Stimulated activated CD8-positive, alpha-beta memory T cell treated with anti-CD3 and anti-CD28 coated beads, Interleukin-7, amount 100 ng/mL, for 24 hours (primary cell): ENCODE measurements at regions not wholly inside any gene's neighbourhood (a gene's known extent, or its start where the extent isn't known, plus 50 kb on each side); places are given as distances from the start of the nearest gene placed in this dataset.

Experiments used
- DNase-seq: peaks from one replicate; pipeline ENCODE4 v3.0.0-alpha.2; 2020; ENCODE audit warnings: low read depth

DNA sequence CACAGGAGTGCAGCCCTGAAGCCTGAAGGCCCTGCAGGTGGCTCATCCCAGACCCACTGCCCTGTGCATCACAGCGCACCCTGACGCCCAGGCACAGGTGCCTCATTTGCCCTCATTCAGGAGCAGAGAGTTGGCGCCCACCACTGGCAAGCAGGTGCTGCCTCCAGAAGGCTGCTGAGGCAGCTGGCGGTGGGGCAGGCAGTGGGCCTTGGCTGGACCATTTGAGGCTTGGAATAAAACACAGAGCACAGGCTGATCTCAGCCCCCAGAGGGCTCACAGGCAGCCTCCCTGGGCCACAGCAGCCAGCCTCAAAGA is 1151.9 kb downstream of the BRD1 start:
- no peak for DNase-seq

DNA sequence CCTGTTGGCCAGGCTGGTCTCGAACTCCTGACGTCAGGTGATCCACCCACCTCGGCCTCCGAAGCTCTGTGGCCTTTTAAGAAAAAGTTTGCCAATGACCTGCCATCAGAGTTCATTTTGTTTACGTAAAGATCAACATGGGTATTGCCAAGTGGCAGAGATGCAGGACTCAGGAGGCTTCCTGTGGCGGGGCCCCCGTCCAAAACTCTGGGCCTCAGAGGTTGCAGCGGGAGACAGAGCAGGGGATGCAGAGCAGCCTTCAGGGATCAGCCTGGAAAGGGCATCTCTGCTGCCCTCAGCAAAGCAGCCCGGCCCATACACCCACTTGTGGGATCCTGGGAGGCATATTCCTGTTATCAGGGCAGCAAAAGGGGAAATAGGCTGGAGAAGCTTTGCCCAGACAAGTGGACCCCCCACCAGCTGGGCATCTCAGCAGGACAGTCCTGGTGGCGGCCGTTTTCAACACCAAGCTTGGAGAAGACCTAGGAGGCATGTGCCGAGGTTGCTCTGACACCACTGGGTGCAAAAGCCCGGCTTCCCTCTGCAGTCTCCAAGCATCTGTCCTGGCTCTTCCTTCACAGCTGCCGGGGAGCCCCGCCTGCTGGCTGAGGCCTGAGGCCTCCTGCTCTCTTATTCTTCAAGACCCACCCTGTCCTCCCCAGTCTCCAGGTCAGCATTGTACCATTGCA is 1152.4 kb downstream of the BRD1 start:
- DNase-seq, result no peak

- DNase-seq, result no peak
Measured at GRCh38 chr22:48673806-48674500, 1153.7 kb downstream of the BRD1 start.

- no peak for DNase-seq
Measured at GRCh38 chr22:48672387-48672786, 1155.3 kb downstream of the BRD1 start.

DNA sequence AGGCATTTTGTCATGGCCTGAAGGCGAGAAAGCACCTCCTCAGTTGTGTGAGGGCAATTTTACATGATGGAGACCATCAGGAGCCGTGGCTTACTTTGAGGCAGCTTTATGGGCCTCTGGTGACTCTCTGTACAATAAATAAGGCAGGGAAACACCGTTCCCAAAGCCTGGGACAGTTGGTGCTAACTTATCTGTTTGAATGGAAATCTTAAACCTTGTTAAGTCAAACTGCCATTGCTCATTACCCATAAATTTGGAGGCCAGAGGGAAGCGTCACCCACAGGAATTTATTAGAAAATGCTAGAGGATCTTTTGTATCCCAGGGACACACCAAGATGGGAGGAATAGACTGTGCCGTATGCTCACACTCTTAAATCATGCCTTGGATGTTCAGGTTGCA is 1156.9 kb downstream of the BRD1 start:
- no peak for DNase-seq

- no peak for DNase-seq
Measured at GRCh38 chr22:48669986-48670716, 1157.5 kb downstream of the BRD1 start.

- DNase-seq, result no peak
Measured at GRCh38 chr22:48669226-48669625, 1158.4 kb downstream of the BRD1 start.

GRCh38 chr22:48667289-48667688 is 1160.4 kb downstream of the BRD1 start:
- DNase-seq, result no peak

DNA sequence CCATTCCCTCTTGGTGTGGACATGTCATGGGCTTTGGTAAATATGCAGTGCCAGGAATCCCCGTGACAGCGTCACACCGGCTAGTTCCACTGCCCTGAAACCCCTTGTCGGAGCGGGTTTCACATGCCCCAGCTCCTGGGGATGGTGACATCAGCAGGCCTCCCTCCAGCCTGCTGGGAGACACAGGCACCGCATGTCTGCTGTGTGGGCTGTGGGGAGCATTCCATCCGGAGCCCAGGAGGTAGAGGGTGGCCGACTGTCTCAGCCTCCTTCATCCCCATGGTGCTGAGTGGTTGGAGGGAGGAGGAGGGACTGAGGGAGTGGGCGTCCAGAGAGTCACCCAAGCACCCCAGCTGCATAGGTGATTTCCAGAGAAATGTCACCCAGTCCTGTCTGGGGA is 1161.1 kb downstream of the BRD1 start:
- DNase-seq, result no peak

DNA sequence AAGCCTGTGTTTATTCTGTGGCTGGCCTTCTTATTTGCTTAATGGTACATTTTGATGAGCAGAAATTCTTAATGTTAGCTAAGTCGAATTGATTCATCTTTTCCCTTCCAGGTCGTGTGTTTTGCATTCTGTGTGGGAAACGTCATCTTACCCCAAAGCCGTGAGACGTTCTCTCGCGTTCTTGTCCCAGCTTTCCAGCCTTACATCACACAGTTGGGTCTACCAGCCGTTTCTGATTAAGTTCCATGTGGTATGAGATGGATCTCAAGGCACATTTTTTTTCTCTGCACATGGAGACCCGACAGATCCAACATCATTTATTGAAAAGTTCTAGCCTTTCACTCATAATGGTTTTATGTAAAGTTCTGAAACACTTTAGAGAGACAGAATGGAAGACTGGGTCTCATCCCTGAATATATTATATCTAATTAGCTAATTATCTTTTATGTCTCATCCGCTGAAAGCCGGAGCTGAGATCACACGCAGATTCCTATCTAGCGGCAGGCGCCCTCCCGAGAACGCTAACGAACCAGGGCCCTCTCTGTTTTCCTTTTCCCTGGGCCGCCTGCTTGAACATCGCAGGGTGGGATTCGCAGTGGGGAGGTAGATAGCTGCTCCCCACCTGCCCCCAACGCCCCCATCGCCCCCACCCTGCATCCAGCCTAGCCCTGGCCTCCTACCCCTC is 1162.2 kb downstream of the BRD1 start:
- no peak for DNase-seq

DNA sequence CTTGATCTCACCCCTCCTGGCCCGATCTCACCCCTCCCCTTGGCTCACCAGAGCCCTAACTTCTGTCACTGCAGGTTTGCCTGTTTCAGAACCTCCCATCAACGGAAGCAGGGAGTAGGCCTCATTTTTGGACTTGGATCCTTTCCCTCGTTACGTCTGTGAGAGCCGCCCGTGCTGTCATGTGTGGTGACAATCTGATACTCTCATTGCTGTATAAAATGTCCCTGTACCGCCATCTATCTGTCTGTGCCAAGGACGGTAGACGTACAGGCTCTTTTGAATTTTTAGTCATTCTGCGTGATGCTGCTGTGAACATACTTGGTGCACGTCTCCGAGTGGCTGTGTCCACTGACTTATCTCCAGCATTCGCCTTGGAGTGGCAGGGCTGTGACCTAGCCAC is 1163.1 kb downstream of the BRD1 start:
- no peak for DNase-seq

- no peak for DNase-seq
Measured at GRCh38 chr22:48663297-48663696, 1164.4 kb downstream of the BRD1 start.

- no peak for DNase-seq
Measured at GRCh38 chr22:48662476-48663135, 1165.1 kb downstream of the BRD1 start.

GRCh38 chr22:48661984-48662383 is 1165.7 kb downstream of the BRD1 start:
- DNase-seq, result no peak

GRCh38 chr22:48660790-48661740 is 1166.6 kb downstream of the BRD1 start:
- no peak for DNase-seq

- no peak for DNase-seq
Measured at GRCh38 chr22:48660104-48660789, 1167.4 kb downstream of the BRD1 start.

DNA sequence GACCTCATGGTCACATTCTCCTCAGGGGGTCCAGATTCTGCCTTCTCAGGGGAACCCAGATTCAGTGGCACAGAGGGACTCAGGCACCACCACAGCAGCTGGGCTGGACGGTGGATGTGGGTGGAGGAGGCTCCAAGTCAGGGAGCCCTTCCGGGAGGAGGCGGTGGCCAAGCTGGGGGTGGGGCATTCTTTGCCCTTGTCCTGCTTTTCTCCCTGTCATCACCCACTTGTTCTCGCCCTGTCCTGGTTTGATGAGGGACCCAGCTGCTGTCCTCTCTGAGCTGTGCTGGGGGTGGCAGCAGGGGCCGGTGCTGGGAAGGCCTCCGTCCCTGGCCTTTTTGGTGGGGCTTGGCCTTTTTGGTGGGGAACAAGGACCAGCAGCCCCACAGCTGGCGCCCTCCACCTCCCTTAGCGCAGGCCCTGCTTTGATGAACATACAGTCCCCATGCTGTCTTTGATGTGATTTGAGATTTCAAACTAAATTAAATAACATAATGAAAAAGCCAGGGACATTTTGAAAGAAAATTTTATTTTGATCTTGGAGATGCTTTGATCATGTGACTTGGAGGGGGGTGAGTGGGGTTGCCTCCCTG is 1168.2 kb downstream of the BRD1 start:
- DNase-seq, result no peak

GRCh38 chr22:48658871-48659270 is 1168.8 kb downstream of the BRD1 start:
- no peak for DNase-seq

DNA sequence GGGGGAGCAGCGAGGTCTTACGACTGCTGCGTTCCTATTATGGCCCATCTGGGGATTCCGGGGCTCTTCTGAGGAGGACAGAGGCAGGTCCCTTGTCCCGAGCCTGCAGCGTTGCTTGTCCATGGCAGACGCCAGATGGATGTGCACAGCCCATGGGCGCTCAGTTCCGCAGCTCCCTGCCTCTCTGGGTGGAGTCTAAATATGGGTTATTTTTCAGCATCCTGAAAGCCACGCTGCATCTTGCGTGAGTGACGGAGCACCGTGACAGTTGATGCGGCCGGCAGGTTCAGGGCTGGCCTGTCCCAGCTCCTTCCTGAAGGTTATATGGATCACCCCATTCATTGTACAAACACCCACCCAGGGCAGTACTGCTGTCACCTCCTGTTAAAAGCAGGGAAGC is 1169.4 kb downstream of the BRD1 start:
- no peak for DNase-seq

DNA sequence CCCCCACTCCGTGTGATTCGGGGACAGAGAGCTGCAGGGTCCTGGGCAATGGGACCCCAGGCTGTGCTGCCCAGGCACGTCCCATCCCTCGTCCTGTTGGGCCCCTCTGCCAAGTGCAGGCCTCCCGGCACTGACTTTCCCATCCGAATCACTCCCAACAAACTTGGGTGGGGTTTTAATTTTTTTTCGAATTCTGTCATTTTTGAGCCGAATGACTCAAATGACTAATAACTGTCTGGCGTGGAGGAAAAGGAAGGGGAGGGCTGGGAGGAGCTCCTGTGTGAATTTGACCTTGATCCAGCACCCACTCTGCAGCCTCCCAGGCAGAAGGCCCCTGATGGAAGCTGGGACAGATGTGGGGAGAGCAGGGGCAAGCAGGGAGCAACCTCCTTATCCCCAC is 1173.2 kb downstream of the BRD1 start:
- DNase-seq, result no peak
